ENCODE measurements at regions not wholly inside any gene's neighbourhood (a gene's known extent, or its start where the extent isn't known, plus 50 kb on each side); places are given as distances from the start of the nearest gene placed in this dataset.

- DNase-seq (ENCODE audit: low spot score) = peak; percentile 56
These were observed 348.9 kb upstream of the ASIC2 start for GRCh38 chr17:33642002-33642401.

GRCh38 chr17:33647956-33648355 is 354.9 kb upstream of the ASIC2 start:
- DNase-seq (ENCODE audit: low spot score) = peak; percentile 33

GRCh38 chr17:33650304-33650703 is 357.2 kb upstream of the ASIC2 start:
- DNase-seq (ENCODE audit: low spot score) = no peak

- DNase-seq (ENCODE audit: low spot score) = peak; percentile 34
These were observed 358.6 kb upstream of the ASIC2 start for GRCh38 chr17:33651686-33652085.

- DNase-seq (ENCODE audit: low spot score) = no peak
These were observed 359.8 kb upstream of the ASIC2 start for GRCh38 chr17:33652731-33653398.

- no peak for DNase-seq (ENCODE audit: low spot score)
These were observed 360.3 kb upstream of the ASIC2 start for GRCh38 chr17:33653399-33653788.

- peak; percentile 25 for DNase-seq (ENCODE audit: low spot score)
These were observed 364.1 kb upstream of the ASIC2 start for GRCh38 chr17:33657181-33657580.

- no peak for DNase-seq (ENCODE audit: low spot score)
These were observed 368.9 kb upstream of the ASIC2 start for GRCh38 chr17:33661975-33662374.

- no peak for DNase-seq (ENCODE audit: low spot score)
These were observed 371.2 kb upstream of the ASIC2 start for GRCh38 chr17:33664116-33664840.

- no peak for DNase-seq (ENCODE audit: low spot score)
These were observed 374.0 kb upstream of the ASIC2 start for GRCh38 chr17:33667052-33667509.

GRCh38 chr17:33667671-33668070 is 374.6 kb upstream of the ASIC2 start:
- DNase-seq (ENCODE audit: low spot score) = no peak

- DNase-seq (ENCODE audit: low spot score) = no peak
These were observed 375.4 kb upstream of the ASIC2 start for GRCh38 chr17:33668516-33668915.

- DNase-seq (ENCODE audit: low spot score) = no peak
These were observed 378.4 kb upstream of the ASIC2 start for GRCh38 chr17:33671491-33671890.

GRCh38 chr17:33674685-33675084 is 381.6 kb upstream of the ASIC2 start:
- peak; percentile 83 for DNase-seq (ENCODE audit: low spot score)

- no peak for DNase-seq (ENCODE audit: low spot score)
These were observed 383.3 kb upstream of the ASIC2 start for GRCh38 chr17:33676444-33676843.

- no peak for DNase-seq (ENCODE audit: low spot score)
These were observed 386.5 kb upstream of the ASIC2 start for GRCh38 chr17:33679595-33679994.

GRCh38 chr17:33680472-33680871 is 387.4 kb upstream of the ASIC2 start:
- DNase-seq (ENCODE audit: low spot score) = no peak

GRCh38 chr17:33682599-33682998 is 389.5 kb upstream of the ASIC2 start:
- DNase-seq (ENCODE audit: low spot score) = no peak

- no peak for DNase-seq (ENCODE audit: low spot score)
These were observed 391.6 kb upstream of the ASIC2 start for GRCh38 chr17:33684735-33685134.

GRCh38 chr17:33686171-33686570 is 393.1 kb upstream of the ASIC2 start:
- DNase-seq (ENCODE audit: low spot score) = peak; percentile 68

- no peak for DNase-seq (ENCODE audit: low spot score)
These were observed 394.7 kb upstream of the ASIC2 start for GRCh38 chr17:33687831-33688230.

- DNase-seq (ENCODE audit: low spot score) = no peak
These were observed 395.7 kb upstream of the ASIC2 start for GRCh38 chr17:33688771-33689170.

GRCh38 chr17:33689725-33690124 is 396.6 kb upstream of the ASIC2 start:
- no peak for DNase-seq (ENCODE audit: low spot score)

- DNase-seq (ENCODE audit: low spot score) = no peak
These were observed 402.3 kb upstream of the ASIC2 start for GRCh38 chr17:33695431-33695830.
